Stimulated activated CD8-positive, alpha-beta memory T cell treated with anti-CD3 and anti-CD28 coated beads, Interleukin-4, amount 100 ng/mL, for 1 hour (primary cell): ENCODE measurements at regions not wholly inside any gene's neighbourhood (a gene's known extent, or its start where the extent isn't known, plus 50 kb on each side); places are given as distances from the start of the nearest gene placed in this dataset.
"Not testable (repeated sequence)": the region's sequence is repeated elsewhere in the genome, so short reads cannot be mapped to it uniquely, and the experiment has no call there.

Source experiments
- DNase-seq, 2 donors: peaks; one replicate each; pipeline ENCODE4 v3.0.0-alpha.2; 2020; ENCODE audit warnings: low read depth in 2 of 2, low spot score in 1 of 2

- no peak for DNase-seq
These were observed 56.3 kb downstream of the FOXI3 start for GRCh38 chr2:88396209-88396608.

- DNase-seq, result no peak
These were observed 74.9 kb downstream of the FOXI3 start for GRCh38 chr2:88377641-88377991.

- no peak for DNase-seq
These were observed 80.5 kb downstream of the FOXI3 start for GRCh38 chr2:88372042-88372441.

- not testable (repeated sequence) for DNase-seq
These were observed 87.1 kb downstream of the FOXI3 start for GRCh38 chr2:88365408-88365807.

GRCh38 chr2:88355486-88355885 lies 97.0 kb downstream of the FOXI3 start:
- DNase-seq, result no peak

DNA sequence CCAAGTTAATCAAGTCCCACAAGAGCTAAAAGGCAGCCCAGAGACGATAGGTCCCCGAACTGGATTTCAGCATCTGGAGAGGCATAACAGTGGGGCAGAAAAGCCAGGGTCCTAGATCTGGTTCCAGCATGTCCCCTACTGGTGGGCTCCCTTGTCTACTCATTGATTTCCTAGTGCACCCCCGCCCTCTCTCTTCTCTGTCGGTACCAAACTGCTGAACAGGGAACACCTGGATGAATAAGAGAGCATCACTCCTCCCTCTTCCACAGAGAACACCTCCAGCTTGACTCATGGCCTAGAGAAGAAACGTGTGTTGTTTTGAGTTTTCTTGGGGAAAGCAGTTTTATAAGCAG lies 101.3 kb downstream of the FOXI3 start:
- no peak for DNase-seq

DNA sequence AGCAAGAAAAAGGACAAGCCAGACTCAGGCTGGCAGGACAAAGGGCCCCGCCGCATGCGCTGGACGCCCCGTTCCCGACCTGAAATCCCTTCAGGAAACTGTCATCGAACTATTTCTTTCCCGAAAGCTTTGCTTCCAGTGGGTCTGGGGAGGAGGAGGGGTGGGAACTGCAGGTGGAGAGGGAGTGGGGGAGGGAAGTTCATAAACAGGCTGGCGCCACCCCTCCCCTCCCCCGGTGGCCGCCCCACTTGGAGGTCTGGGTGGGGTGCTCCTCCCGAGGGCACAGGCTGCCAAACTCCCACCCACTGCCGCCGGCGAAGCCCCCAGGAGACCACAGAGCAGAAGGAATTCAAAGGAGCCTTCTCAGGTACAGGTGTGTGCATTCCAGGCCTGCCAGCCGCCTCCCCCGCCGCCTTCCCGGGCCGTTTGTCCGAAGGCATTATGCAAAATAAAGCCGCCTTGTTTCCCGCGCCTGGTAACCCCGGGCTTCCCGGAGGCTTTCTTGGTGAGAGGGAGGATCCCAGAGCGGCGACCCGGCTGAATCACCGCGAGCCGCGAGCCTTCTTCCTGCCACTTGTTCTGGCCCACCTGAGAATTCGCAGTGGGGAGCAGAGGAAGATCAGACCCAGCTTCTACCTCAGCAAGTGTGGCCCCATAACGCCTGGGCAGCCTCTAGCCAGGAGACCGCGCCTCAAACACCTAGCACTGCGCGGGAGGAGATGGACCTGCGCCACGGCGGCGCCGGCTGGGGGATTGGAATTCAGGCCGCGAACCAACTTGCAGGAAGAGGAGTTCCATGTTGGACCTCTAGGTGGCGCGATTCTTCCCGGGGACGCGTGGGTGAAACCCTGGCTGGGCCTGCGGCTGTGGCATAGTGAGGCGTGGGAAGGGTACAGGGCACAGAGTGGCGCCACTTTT lies 101.9 kb downstream of the FOXI3 start:
- DNase-seq, result peak; percentile 8 to 29

DNA sequence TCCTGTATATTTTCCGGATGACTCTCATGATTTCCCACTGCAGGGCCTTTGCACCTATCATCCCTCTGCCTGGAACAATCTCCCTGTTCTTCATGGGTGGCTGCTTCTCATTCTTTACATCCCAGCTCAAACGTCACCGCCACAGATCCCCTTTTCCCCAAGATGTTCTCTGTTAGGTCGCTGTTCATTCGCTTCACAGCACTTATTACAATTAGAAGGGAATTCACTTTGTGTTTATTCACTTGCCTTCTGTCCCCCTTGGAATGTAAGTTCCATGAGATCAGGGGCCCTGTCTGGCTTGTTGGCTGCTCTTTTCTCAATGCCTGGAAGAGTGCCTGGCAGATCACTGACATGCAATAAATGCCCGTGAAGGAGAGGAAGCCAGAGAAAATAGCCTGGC lies 106.7 kb downstream of the FOXI3 start:
- no peak for DNase-seq

DNA sequence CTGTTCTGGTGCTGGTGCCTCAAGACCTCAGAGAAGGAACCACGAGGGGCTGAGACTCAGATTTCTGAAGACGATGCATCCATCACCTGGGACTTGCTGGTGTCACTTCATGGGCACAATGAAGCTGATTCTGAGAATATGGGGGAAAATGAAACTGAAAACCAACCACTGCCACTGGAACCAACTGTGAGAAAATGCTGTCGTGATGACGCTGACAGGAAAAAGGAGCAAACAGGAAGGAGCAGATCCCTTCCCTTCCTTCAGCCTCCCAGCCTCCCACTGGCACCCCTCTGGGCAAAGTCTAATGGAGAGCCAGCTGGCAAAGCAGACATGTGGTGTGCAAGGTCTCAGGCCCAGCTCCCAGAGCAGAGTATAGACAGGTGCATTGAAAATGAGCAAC lies 109.7 kb downstream of the FOXI3 start:
- DNase-seq, result no peak

GRCh38 chr2:88334418-88334817 lies 118.1 kb downstream of the FOXI3 start:
- no peak for DNase-seq

GRCh38 chr2:88331239-88331638 lies 121.3 kb downstream of the FOXI3 start:
- DNase-seq, result no peak

- no peak for DNase-seq
These were observed 122.5 kb downstream of the FOXI3 start for GRCh38 chr2:88329815-88330603.

DNA sequence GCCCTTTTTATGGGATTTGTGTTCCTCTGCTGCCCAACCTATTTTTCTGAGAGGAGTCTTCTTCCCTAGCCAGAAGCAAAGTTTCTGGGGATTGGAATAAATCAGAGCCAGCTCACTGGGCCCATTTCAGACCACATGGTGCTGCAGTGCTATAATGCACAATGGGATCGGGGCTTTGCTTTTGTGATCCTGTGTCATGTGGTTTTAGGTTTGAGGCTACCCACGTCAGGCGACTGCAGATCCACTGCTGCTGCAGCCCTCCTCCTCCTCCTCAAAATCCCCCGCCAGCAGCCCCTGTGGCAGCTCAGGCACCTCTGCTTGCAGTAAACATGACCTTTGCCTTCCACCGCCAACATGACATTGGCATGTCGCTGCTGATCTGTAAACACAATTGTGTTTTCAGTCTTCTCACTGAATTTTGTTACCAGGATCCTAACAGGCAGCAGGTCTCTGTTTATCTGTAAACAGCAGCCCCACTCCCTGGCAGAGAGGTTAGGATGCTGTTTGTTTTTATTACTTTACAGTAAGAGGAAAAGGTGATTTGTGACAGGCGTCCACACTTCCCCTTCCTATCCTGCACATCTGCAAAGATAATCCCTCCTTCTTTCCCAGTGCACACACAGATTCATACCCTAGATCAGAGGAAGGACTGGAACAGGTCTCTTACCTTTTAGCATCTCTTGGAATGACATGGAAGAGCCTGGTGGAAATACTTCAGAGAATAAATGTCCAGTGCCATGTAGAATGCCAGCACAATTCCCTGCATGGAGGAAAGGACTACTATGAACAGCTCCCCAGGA lies 130.8 kb downstream of the FOXI3 start:
- DNase-seq, result no peak

DNA sequence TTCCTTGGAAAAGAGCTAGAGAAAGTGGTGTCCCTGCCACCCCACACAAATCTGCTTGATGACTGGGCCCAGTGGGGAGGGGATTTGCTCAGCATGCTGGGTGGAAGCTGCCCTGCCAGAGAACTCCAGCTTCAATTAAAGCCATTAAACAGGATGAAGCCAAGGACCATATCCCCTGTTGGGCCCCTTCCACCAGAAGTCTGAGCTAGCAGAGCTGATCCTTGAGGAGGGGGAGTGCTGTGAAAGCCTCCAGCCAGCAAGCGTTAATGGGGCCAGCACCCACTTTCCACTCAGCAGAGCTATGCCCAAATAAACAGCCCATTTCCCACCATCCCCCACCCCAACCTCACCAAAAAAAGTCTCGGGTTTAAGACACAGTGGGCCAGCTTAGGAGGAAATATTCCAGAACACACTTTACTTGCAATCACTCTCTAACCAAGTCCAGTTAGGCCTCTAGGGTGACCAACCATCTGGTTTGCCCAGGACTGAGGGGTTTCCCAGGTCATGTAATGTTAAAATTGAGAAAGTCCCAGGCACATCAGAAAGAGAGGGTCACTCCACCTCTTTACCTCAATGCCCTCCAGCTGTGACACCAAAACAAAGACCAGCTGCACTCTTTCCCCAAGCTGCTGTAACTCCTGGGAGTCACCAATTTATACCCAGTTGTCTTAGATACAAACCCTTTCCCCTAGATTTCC lies 132.3 kb downstream of the FOXI3 start:
- DNase-seq, result no peak

DNA sequence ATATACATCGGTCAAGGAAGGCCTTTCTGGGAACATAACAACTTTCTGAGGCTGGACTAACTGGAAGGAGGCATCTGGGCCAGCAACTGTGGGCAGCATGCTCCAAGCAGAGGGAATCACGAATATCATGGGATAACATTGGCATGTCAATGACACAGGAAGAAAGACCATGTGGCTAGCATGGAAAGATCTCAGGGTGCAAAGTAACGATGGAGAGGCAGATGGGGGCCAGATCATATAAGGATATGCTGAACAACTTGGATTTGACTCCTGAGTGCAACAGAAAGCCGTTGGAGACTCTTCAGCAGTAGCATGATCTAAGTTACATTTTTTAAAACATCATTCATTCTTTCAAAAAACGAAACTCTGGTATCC lies 133.6 kb downstream of the FOXI3 start:
- no peak for DNase-seq

GRCh38 chr2:88318071-88318955 lies 134.2 kb downstream of the FOXI3 start:
- DNase-seq, result no peak

DNA sequence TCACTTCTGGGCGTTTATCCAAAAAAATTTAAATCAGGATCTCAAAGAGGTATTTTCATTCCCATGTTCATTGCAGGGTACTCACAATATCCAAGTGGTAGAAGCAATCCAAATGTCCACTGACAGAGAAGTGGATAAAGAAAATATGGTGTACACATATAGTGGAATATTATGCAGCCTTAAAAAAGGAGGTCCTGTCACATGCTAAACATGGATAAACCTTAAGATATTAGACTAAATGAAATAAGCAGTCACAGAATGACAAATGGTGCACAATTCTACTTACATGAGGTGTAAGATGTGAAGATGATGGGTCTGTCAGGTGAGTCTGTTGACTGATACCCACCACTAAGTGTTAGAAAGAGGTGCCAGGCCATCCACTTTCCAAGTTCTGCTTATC lies 140.6 kb downstream of the THNSL2 start:
- no peak for DNase-seq

GRCh38 chr2:88307817-88308216 lies 137.7 kb downstream of the THNSL2 start:
- DNase-seq, result no peak

DNA sequence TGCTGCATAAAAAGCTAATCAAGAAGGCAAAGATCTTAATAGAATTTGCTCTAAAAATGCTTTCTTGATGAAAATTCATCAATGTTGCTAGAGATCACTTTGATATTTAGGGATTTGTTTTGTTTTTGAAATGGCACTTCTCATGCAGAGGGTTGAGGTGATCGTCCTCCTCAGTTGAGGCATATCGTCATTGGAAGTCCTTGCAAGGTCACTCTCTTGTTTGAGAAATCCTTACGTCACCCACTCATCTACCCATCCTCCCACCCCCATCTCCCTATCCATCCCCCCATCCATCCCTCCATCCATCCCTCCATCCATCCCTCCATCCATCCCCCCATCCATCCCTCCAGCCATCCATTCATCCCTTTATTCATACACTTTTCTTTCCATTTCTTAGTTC lies 133.7 kb downstream of the THNSL2 start:
- no peak for DNase-seq

- no peak for DNase-seq
These were observed 126.1 kb downstream of the THNSL2 start for GRCh38 chr2:88296247-88296646.
